HUDEP-2 (cell line): ENCODE measurements at regions not wholly inside any gene's neighbourhood (a gene's known extent, or its start where the extent isn't known, plus 50 kb on each side); places are given as distances from the start of the nearest gene placed in this dataset.
"Not testable (repeated sequence)": the region's sequence is repeated elsewhere in the genome, so short reads cannot be mapped to it uniquely, and the experiment has no call there.

Experiments used
- DNase-seq, 76 experiments: peaks; one replicate each; lab custom pipeline; 2025; ENCODE audit not compliant: unreplicated experiment in 76 of 76; lab: John Stamatoyannopoulos, UW

DNA sequence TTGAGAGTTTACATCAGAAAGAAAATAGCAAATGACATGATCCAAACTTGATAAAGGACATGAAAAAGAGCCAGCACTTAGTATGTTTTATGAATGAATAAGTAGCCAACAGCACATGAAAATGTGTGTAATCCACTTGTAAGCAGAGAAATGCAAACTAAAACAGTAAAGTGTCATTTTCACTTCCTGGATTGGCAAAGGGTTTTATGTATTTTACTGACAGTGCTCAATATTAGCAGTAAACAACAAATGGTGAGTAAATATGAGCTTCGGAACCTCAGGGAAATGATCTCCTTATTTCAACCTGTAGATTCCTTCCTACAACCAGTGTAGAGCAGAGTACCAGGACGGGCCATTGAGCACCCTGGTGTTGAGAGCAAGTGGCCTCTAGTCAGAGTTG, 153.8 kb upstream of the PDCD2 start:
- not testable (repeated sequence) for DNase-seq

DNA sequence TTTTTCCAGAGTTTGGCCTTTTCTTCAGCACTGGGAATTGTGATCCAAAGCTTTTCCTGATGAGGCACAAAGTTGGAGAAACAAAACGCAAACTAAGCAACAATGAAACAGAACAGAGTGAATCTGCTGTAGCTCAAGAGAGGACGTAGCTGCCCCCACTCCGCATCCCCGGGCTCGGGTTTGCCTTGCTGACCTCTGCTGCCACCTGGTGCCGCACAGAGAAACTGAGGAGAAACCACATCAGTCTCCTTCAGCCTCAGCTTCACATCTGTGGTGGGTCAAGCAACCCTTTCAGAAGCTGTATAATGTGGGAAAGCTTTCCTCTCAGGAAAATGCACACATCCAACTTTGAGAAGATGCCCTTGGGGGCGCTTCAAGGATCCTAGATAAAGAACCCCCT, 151.9 kb upstream of the PDCD2 start:
- not testable (repeated sequence) for DNase-seq

DNA sequence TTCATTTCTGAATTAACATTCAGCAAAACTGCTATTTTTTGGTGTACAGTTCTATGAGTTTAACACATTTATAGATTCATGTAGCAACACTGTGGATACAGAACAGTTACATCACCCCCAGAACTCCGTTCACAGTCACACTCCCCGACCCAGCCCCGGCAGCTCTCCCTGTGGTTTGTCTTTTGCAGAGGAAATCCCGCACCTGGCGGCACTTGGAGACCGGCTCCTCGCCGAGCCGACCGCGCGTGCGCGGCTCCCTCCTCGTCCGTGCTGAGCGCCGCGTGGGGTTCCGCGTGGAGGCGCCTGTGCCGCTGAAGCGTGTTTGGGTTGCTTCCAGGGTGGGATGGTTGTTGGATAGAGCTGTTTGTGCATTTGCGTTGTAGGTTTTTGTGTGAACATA, 132.6 kb upstream of the PDCD2 start:
- DNase-seq = not testable (repeated sequence)

DNA sequence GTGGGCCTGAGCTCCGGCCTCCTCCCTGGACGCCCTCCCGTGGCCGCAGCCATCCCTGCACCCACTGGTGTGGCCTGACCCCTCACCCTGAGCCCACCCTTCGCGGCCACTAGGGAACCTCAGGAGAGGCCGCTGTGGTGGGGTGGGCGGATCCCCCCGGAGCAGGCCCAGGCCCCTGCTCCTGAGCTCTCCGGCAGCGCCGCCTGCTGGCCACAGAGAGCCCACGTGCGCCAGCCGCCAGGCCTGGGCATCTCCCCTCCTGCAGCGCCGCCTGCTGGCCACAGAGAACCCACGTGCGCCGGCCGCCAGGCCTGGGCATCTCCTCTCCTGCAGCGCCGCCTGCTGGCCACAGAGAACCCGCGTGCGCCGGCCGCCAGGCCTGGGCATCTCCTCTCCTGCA, 128.3 kb upstream of the PDCD2 start:
- DNase-seq = peak in 15 of 76 experiments; percentile 4 to 48 (median 21)

DNA sequence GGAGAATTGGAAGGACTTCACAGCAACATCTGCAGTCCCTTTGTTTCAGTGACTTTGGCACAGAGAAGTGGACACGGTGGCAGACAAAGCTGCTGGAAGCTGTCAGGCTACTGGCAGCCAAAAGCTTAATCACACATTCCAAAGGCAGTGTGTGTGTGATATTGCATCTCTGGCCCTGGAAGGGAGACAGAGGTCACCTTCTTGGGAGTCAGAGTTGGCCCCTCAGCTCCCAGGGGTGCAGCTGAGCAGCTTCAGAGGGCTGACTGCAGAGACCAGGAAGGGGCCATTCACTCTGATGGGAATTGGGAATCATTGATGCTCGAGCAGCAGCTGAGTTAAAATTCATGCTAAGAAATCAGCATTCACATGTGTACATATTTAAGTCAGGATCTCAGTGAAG, 115.7 kb upstream of the PDCD2 start:
- not testable (repeated sequence) for DNase-seq
